ENCODE measurements at regions not wholly inside any gene's neighbourhood (a gene's known extent, or its start where the extent isn't known, plus 50 kb on each side); places are given as distances from the start of the nearest gene placed in this dataset.

GRCh38 chr9:96029722-96030530, 154.4 kb downstream of the ERCC6L2 start:
- no peak overlapping the region for H3K27ac ChIP-seq (ENCODE audit: insufficient read depth, low read depth, low read length)
- no peak overlapping the region for H3K9ac ChIP-seq (replicated peaks; ENCODE audit: extremely low read depth, insufficient read depth, low read length)
- dilution Hi-C loops (cut with MboI; ENCODE audit: extremely low pct_ligation_motif_present, low sequenced_read_pairs): no loop called here
- H3K27me3 ChIP-seq (ENCODE audit: control insufficient read depth in 2 of 2, insufficient read depth in 2 of 2, low read length in 2 of 2): peaks cover 9 to 16% of the 10 kb centered on the region in 2 experiments
- H3K4me2 ChIP-seq (ENCODE audit: insufficient read depth, low read length): no peak overlapping the region
- CTCF ChIA-PET: no interaction called here
- no peaks in the 10 kb centered on the region for H4K20me1 ChIP-seq (replicated peaks; ENCODE audit: control insufficient read depth, extremely low read depth, insufficient read depth, low read length)
- TF ChIP-seq GATA2 (IDR thresholded peaks at IDR 0.05; ENCODE audit: insufficient read depth, insufficient read length, low read depth, low read length) (no peak), MYC (IDR thresholded peaks at IDR 0.05; ENCODE audit: low read depth, low read length) (no peak), POLR2A (IDR thresholded peaks at IDR 0.05; ENCODE audit: low read depth, low read length) (no peak), MAX (IDR thresholded peaks at IDR 0.05; ENCODE audit: insufficient read depth, insufficient read length) (no peak), FOS (IDR thresholded peaks at IDR 0.05; ENCODE audit: borderline replicate concordance, insufficient read depth, low read length) (no peak), EZH2 (IDR thresholded peaks at IDR 0.05; ENCODE audit: borderline replicate concordance, low read depth, low read length, severe bottlenecking) (no peak), JUN (IDR thresholded peaks at IDR 0.05; ENCODE audit: borderline replicate concordance, insufficient read depth, insufficient read length, low read depth) (no peak), CTCF (IDR thresholded peaks at IDR 0.05; ENCODE audit: extremely low read depth in 1 of 2, insufficient read depth in 1 of 2, low read depth in 1 of 2, low read length in 2 of 2) (no peak), POLR2AphosphoS5 (IDR thresholded peaks at IDR 0.05; ENCODE audit: insufficient read depth, low read depth, low read length) (no peak)
- POLR2A ChIA-PET: no interaction called here
- no TSS peak for BruUV-seq (replicated peaks)
- no peak for FAIRE-seq
- H3K9me3 ChIP-seq (replicated peaks; ENCODE audit: control insufficient read depth, insufficient read depth, low read length): no peaks in the 10 kb centered on the region
- no peaks in the 10 kb centered on the region for H3K79me2 ChIP-seq (ENCODE audit: control insufficient read depth, insufficient read depth, low read length)
- no peaks in the 10 kb centered on the region for H3K9me1 ChIP-seq (replicated peaks; ENCODE audit: control insufficient read depth, extremely low read depth, insufficient read depth, low read length)
- H3K4me1 ChIP-seq (ENCODE audit: control insufficient read depth, extremely low read depth, insufficient read depth, low read length): no peaks in the 10 kb centered on the region
- H3K36me3 ChIP-seq (ENCODE audit: control insufficient read depth in 2 of 2, extremely low read depth in 1 of 2, insufficient read depth in 2 of 2, low read length in 2 of 2): no peaks in the 10 kb centered on the region
- H2AFZ ChIP-seq (ENCODE audit: low read depth, low read length): no peak overlapping the region
- intact Hi-C loops (cut with micrococcal nuclease): loop anchor here (5.0 kb wide), 4 partner anchors 187 to 523 kb away; no protein-coding TSS in a partner anchor
- no peak overlapping the region for H3K4me3 ChIP-seq (replicated peaks in 1 of 3; ENCODE audit: insufficient read depth in 1 of 3, low read depth in 1 of 3, low read length in 3 of 3)
- DNase-seq (ENCODE audit: low read depth, low spot score): no peak

All from endothelial cell of umbilical vein (primary cell).